ENCODE measurements at regions not wholly inside any gene's neighbourhood (a gene's known extent, or its start where the extent isn't known, plus 50 kb on each side); places are given as distances from the start of the nearest gene placed in this dataset.

GRCh38 chr6:150687508-150687907 lies 87.8 kb downstream of the PLEKHG1 start:
- Histone ChIP-seq H3K9ac (replicated peaks in 1 of 4; ENCODE audit: extremely low read depth in 1 of 4, low read depth in 3 of 4, low read length in 3 of 4) (no peak overlapping the region), H3K23ac (ENCODE audit: insufficient read length) (no peak overlapping the region), H3K14ac (ENCODE audit: insufficient read length) (no peak overlapping the region), H3K36me3 (ENCODE audit: control insufficient read depth in 2 of 4, insufficient read depth in 4 of 4, low read length in 3 of 4) (no peaks in the 10 kb centered on the region), H2BK12ac (ENCODE audit: low read depth, low read length) (no peak overlapping the region), H2AFZ (ENCODE audit: low read length) (no peak overlapping the region), H2BK120ac (replicated peaks; ENCODE audit: low read depth, low read length) (no peak overlapping the region), H3K4ac (replicated peaks; ENCODE audit: insufficient read length, low read depth, low read length) (no peak overlapping the region), H3K23me2 (ENCODE audit: low read depth, low read length) (no peaks in the 10 kb centered on the region), H3K56ac (replicated peaks; ENCODE audit: insufficient read length, low read depth, low read length) (no peak overlapping the region), H4K8ac (ENCODE audit: extremely low read depth, insufficient read depth, low read length) (no peak overlapping the region), H4K5ac (ENCODE audit: insufficient read length, low read depth, low read length) (no peak overlapping the region), H3K4me2 (ENCODE audit: insufficient read depth in 1 of 2, low read depth in 2 of 2, low read length in 2 of 2) (no peak overlapping the region), H2AK5ac (ENCODE audit: low read depth, low read length) (no peak overlapping the region), H4K20me1 (replicated peaks in 1 of 2; ENCODE audit: control insufficient read depth in 1 of 2, insufficient read depth in 2 of 2, low read length in 2 of 2) (no peaks in the 10 kb centered on the region), H3K9me3 (ENCODE audit: insufficient read depth in 2 of 2, low read depth in 1 of 2, low read length in 1 of 2) (no peaks in the 10 kb centered on the region), H3K79me2 (ENCODE audit: control insufficient read depth in 1 of 2, insufficient read depth in 2 of 2, low read length in 2 of 2) (no peaks in the 10 kb centered on the region), H2BK20ac (ENCODE audit: low read length) (no peak overlapping the region), H3K27me3 (replicated peaks in 1 of 4; ENCODE audit: control insufficient read depth in 3 of 4, extremely low read depth in 1 of 4, insufficient read depth in 3 of 4, low read length in 3 of 4) (no peaks in the 10 kb centered on the region), H3K79me1 (ENCODE audit: low read depth, low read length) (no peaks in the 10 kb centered on the region), H4K91ac (replicated peaks; ENCODE audit: insufficient read length, low read length) (no peak overlapping the region), H3K27ac (ENCODE audit: low read depth, low read length) (no peak overlapping the region), H3K18ac (ENCODE audit: extremely low read depth, low read length) (no peak overlapping the region), H2BK15ac (ENCODE audit: low read length) (no peak overlapping the region), H3K4me1 (replicated peaks in 1 of 4; ENCODE audit: control insufficient read depth in 3 of 4, insufficient read depth in 4 of 4, low read length in 3 of 4) (no peaks in the 10 kb centered on the region), H3K4me3 (ENCODE audit: extremely low read depth in 1 of 4, insufficient read depth in 2 of 4, low read depth in 3 of 4, low read length in 4 of 4) (no peak overlapping the region), H2BK5ac (ENCODE audit: low read depth, low read length) (no peak overlapping the region)
- DNase-seq (ENCODE audit: low read depth in 1 of 2, low spot score in 2 of 2) (no peak), FAIRE-seq (no peak)
- ChIA-PET POLR2A (ENCODE audit: partially characterized antibody) (interaction anchor here (0.5 kb wide), 1 partner anchor 130 kb away, joined by 3 read pairs; no protein-coding TSS in a partner anchor), CTCF (ENCODE audit: partially characterized antibody) (interaction anchor here (0.7 to 4.4 kb wide), 8 partner anchors 13 to 270 kb away, joined by 3 to 40 read pairs (median 14); no protein-coding TSS in a partner anchor)
- WGBS, 2 experiments (ENCODE audit: extremely low coverage in 1 of 2, insufficient coverage in 1 of 2, insufficient read length in 1 of 2, insufficient replicate concordance in 2 of 2, low coverage in 1 of 2, low lambda C conversion rate in 2 of 2, missing lambda C conversion rate in 1 of 2), result 84% methylated on average over 6 of the region's 6 CpGs; no CpG with 5 or more reads in 1 of the 2 experiments
- TF ChIP-seq KDM5A (IDR thresholded peaks at IDR 0.05; ENCODE audit: low read length) (no peak), RNF2 (IDR thresholded peaks at IDR 0.05; ENCODE audit: borderline replicate concordance, low read depth, low read length, missing control alignments, poor library complexity, severe bottlenecking) (no peak)

Measured in H1 (cell line).